NT2/D1 (cell line): ENCODE measurements at regions not wholly inside any gene's neighbourhood (a gene's known extent, or its start where the extent isn't known, plus 50 kb on each side); places are given as distances from the start of the nearest gene placed in this dataset.

Experiments used
- YY1 ChIP-seq: IDR thresholded peaks from 2 replicates; pipeline ENCODE4 v1.6.1; 2011; ENCODE audit not compliant: insufficient read length, insufficient read depth
- ZNF274 ChIP-seq: IDR thresholded peaks from 2 replicates; pipeline ENCODE4 v1.6.1; 2011; ENCODE audit warnings: mild to moderate bottlenecking, low read depth, low read length

GRCh38 chr4:152190907-152191306 lies 345.0 kb downstream of the FBXW7 start:
- TF ChIP-seq ZNF274, result no peak
- no peak for TF ChIP-seq YY1
